GM19455 (cell line): ENCODE measurements at regions not wholly inside any gene's neighbourhood (a gene's known extent, or its start where the extent isn't known, plus 50 kb on each side); places are given as distances from the start of the nearest gene placed in this dataset.
"Not testable (repeated sequence)": the region's sequence is repeated elsewhere in the genome, so short reads cannot be mapped to it uniquely, and the experiment has no call there.

ENCODE experiments used
- ATAC-seq: cut with Tn5 transposase; IDR thresholded peaks from one replicate; pipeline ENCODE4 v1.9.1; 2021; ENCODE audit not compliant: unreplicated experiment

GRCh38 chr7:98727146-98727709 lies 110.1 kb downstream of the NPTX2 start:
- no peak for ATAC-seq

DNA sequence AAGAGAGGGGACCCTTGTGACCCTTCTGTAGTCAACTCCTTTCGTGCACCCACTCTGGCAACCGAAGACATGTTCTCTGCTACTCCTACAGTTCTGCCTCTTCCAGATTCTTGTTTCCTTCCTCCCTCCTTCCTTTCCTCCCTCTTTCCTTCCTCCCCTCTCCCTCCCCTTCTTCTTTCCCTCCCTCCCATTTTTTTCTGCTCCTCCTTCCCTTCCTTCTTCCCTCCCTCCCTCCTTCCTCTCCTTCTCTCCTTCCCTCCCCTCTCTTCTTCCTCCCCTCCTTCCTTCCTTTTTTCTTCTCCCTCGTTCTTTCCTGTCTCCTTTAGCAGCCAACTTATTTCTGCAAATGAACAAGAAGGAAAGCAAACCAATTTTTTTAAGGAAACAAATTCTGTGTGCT lies 111.5 kb downstream of the NPTX2 start:
- no peak for ATAC-seq

- no peak for ATAC-seq
Measured at GRCh38 chr7:98729121-98729520, 112.0 kb downstream of the NPTX2 start.

DNA sequence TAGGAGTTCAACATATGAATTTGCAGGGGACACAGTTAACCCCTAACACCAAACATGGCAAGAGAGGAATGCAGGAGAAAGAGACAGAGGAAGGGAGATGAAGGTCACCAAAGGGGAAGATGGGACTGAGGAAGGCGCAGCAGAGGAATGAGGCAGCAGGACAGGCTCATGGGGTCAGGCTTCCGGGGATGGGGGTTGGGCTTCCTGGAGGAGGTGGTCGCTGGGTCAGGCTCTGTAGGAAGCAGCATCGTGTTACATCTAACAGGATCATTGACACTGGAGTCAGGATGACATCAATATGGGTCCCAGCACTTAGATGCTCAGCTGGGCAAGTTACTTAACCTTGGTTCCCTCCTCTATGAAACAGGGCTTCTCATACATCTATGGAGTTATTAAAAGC lies 113.2 kb downstream of the NPTX2 start:
- ATAC-seq, result no peak

GRCh38 chr7:98731651-98732050 lies 114.6 kb downstream of the NPTX2 start:
- ATAC-seq, result no peak

DNA sequence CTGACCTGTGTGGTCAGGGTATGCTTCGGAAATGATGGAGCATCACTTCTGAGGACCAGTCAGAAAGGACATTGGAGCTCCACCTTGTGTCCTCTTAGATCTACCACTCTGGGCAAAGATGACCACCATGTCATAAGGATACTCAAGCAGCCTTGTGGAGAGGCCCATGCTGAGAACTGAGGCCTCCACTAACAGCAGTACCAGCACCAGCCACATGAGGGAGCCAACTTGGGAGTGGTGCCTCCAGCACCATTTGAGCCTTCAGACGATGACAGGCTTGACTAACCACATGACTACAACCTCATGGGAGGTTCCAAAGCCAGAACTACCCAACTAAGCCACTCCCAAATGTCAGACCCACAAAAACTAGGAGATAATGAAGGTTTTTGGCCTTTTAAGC lies 116.0 kb downstream of the NPTX2 start:
- ATAC-seq, result no peak

DNA sequence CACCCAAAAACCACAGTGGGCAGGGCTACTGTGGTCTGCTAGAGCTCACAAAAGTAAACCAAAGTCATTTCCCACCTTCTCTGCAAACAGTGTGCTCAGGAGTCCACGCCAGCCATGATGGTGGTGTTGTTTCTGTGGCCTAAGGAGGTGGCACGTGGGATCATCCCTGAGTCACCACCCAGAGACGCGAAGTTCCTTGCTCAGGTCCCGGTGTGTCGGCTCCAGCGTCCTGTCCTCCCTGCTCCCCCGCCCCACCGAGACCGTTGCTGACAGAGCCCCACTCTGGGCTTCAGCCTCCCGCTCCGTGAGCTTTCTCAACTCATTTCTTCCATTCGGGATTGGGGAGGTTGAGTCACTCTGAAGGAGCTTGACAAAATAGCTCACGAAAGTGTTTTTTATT lies 118.7 kb downstream of the NPTX2 start:
- ATAC-seq, result no peak

- not testable (repeated sequence) for ATAC-seq
Measured at GRCh38 chr7:98736461-98736860, 119.4 kb downstream of the NPTX2 start.

GRCh38 chr7:98737176-98737575 lies 120.1 kb downstream of the NPTX2 start:
- ATAC-seq, result no peak

GRCh38 chr7:98740643-98741042 lies 123.6 kb downstream of the NPTX2 start:
- ATAC-seq, result no peak

- no peak for ATAC-seq
Measured at GRCh38 chr7:98745722-98746318, 124.0 kb downstream of the TMEM130 start.

DNA sequence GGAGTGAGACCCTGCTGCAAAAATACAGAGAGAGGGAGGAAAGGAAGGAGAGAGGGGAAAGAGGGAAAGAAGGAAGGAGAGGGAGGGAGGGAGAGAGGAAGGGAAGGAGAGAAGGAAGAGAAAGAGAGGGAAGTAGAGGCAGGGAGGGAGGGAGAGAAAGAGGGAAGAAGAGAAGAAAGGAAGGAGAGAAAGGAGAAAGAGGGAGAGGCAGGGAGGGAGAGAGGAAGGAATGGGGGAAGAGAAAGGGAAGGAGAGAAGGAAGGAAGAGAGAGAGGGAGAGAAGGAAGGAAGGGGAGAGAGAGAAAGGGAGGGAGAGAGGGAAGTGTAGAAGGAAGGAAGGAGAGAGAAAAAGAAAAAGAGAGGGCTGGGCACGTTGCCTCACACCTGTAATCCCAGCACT lies 121.7 kb downstream of the TMEM130 start:
- no peak for ATAC-seq

- no peak for ATAC-seq
Measured at GRCh38 chr7:98753176-98753575, 116.6 kb downstream of the TMEM130 start.

DNA sequence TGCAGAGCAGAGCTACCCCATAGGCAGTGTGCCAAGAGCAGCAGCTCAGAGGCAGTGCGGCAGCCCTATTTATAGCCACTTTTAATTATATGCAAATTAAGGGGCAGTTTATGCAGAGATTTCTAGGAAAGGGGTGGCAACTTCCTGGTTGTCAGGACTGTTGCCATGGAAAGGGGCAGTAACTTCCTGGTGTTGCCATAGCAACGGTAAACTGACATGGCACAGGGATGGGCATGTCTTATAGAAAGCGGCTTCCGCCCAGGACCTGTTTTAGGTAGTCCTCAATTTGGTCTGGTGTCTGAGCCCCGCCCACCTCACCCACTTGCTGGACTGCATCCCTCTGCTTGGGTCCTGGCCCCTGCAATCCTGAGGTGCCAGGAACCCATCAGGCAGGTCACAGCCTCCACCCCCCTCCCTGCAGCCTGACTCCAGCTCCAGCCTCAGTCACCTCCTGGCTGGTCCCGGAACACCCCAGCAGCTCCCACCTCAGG lies 115.8 kb downstream of the TMEM130 start:
- ATAC-seq, result no peak

GRCh38 chr7:98755138-98755898 lies 114.5 kb downstream of the TMEM130 start:
- no peak for ATAC-seq

- no peak for ATAC-seq
Measured at GRCh38 chr7:98758157-98758556, 111.7 kb downstream of the TMEM130 start.

DNA sequence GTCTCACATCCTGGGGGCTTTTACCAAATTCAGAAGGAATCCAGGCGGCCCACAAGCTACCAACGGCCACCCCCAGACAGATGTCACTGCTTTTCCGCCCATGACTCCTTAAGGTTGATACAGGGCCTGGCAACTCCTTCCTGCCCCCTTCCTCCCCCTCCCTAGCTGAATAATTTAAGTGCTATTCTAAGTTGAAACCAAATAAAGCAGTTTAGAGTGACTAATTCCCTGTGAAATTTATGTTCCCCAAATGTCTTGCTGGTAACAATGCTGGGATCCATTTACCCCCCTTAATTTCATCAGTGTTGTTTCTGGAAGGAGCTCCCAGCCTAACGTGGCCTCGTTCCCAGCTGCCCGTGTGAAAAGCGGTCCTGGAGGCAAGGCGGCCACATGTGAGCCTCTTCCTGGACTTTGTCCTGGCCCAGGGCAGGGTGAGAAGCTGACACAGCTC lies 109.6 kb downstream of the TMEM130 start:
- no peak for ATAC-seq

DNA sequence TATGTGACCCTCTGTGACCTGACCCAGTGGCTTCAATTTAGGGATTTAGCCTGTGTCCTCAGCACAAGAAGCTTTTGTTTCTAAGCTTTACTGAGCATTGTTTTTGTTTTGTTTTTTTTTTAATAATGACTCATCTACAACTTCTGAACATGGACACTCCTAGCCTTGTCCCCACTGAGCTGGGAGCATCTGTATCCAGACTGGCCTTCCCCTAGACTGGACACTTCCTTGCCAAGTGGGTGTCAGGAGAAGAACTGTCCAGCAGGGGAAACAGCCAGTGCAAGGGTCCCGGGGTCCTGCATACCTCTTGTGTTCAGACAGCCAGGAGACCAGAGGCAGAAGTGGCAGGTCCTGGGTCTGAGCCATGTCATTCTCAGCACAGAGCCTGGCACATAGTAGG lies 108.6 kb downstream of the TMEM130 start:
- ATAC-seq, result no peak

DNA sequence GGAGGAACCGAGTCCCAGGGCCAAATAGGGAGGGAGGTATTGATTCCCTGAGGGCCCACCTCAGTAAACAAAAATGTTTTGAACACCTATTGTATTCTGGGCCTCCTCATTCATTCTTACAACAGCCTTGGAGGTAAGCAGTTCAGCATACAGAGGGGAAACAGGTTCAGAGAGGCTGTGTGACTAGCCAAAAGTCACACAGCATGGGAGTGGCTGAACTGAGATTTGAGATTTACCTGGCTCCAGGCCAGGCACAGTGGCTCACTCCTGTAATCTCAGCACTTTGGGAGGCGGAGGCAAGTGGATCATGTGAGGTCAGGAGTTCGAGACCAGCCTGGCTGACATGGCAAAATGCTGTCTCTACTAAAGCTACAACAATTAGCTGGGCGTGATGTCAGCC lies 107.2 kb downstream of the TMEM130 start:
- ATAC-seq, result no peak

GRCh38 chr7:98763441-98763840 lies 106.4 kb downstream of the TMEM130 start:
- no peak for ATAC-seq

DNA sequence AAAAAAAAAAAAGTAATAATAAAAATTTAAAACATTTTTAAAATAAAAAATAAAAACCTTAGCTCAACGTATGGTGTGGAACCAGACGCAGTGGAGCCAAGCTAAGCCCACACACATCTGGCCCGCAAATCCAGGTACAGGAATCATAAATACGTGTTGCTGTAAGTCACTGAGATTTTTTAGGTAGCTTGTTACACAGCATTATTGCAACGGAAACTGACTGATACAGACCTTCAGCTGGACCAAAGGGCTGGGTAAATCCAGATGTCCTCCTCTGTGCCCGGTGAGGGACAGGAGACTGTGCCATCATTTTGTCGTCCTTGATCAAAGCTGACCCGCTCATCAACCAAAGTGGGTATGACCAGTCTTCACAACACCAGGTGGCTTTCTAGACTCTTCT lies 104.9 kb downstream of the TMEM130 start:
- ATAC-seq, result no peak

DNA sequence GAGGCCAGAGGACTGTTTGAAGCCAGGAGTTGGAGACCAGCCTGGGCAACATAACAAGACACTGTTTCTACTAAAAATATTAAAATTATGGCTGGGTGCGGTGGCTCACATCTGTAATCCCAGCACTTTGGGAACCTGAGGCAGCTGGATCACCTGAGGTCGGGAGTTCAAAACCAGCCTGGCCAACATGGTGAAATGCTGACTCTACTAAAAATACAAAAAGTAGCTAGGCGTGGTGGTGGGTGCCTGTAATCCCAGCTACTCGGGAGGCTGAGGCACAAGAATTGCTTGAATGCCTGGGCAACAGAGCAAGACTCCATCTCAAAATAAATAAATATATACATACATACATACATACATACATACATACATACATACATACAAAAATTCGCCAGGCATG lies 99.7 kb downstream of the TMEM130 start:
- ATAC-seq, result not testable (repeated sequence)
